Kidney (tissue), 13 donors: ENCODE measurements at regions not wholly inside any gene's neighbourhood (a gene's known extent, or its start where the extent isn't known, plus 50 kb on each side); places are given as distances from the start of the nearest gene placed in this dataset.

Experiments used
- DNase-seq, 5 donors: peaks; one replicate each; pipeline ENCODE4 v3.0.0-alpha.2; 2013 to 2020
- FAIRE-seq: peaks from 2 replicates; lab custom pipeline; 2012; peaks lifted over from hg19 to GRCh38; lab: Jason Lieb, UNC
- H3K27ac ChIP-seq, 2 donors: one replicate each; pipeline ENCODE4 v1.7.0; 2013; ENCODE audit warnings: low read depth in 2 of 2, low read length in 2 of 2, inconsistent platforms in 1 of 2
- H3K27me3 ChIP-seq: one replicate; pipeline ENCODE4 v1.7.1; 2013; ENCODE audit warnings: low read length, inconsistent platforms; ENCODE audit not compliant: control insufficient read depth, insufficient read depth
- H3K36me3 ChIP-seq, 3 donors: one replicate each; pipeline versions ENCODE4 v1.7.0 to v1.7.1; 2013; ENCODE audit warnings: low read length in 3 of 3, control low read depth in 1 of 3, inconsistent platforms in 1 of 3; ENCODE audit not compliant: insufficient read depth in 3 of 3, control insufficient read depth in 2 of 3
- H3K4me1 ChIP-seq, 3 donors: one replicate each; pipeline versions ENCODE4 v1.7.0 to v1.7.1; 2013; ENCODE audit warnings: low read length in 3 of 3, inconsistent platforms in 1 of 3, low read depth in 1 of 3; ENCODE audit not compliant: control insufficient read depth in 2 of 3, insufficient read depth in 2 of 3
- H3K4me3 ChIP-seq, 3 donors: one replicate each; pipeline versions ENCODE4 v1.7.0 to v1.8.1; 2013; ENCODE audit warnings: low read length in 3 of 3, control low read depth in 1 of 3, inconsistent platforms in 1 of 3
- H3K9ac ChIP-seq, 3 donors: one replicate each; pipeline versions ENCODE4 v1.7.0 to v1.7.1; 2013; ENCODE audit warnings: low read length in 3 of 3, control low read depth in 1 of 3, inconsistent platforms in 1 of 3
- H3K9me3 ChIP-seq, 3 donors: one replicate each; pipeline versions ENCODE4 v1.7.0 to v1.7.1; 2013; ENCODE audit warnings: low read length in 3 of 3, control low read depth in 1 of 3, inconsistent platforms in 1 of 3; ENCODE audit not compliant: control insufficient read depth in 2 of 3, insufficient read depth in 1 of 3
- intact Hi-C: fragments of 100-400 bp; cut with DNase I; formaldehyde crosslinking; loops from one replicate; pipeline ENCODE4 v1.11.1; 2022
- TF ChIP-seq, protein P1 (sequence below): IDR thresholded peaks from 3 replicates; pipeline ENCODE4 v1.5.1; 2012; ENCODE audit warnings: mild to moderate bottlenecking, moderate library complexity, borderline replicate concordance; ENCODE audit not compliant: insufficient read depth; ENCODE audit errors: extremely low read depth
- donor health status: control.
- donor health status: control.
- donor health status: control.
- donor health status: control.
- donor health status: control.
- donor health status: DM: yes; HTN: yes; CAD: no.
- donor health status: Normal renal cell carcinoma (clear cell type).

DNA sequence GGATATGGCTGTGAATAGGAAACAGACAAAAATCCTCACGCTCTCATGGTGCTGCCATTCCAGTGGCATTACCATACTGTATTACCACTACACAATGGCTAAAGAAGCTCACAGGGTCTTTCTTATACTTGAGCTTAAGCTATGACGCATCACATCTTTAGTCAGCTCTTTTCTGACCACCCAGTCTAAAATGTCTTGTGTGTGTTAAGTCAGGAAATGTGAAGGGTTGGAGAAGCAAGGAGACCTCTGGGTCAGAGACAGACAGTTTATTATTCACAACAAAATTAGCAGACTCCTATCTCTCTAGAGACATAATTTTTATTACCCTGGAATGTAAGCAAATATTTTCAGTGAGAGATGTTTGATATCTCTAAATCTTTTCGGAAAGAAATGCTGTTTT lies 1583.2 kb upstream of the WWC1 start:
- Histone ChIP-seq H3K4me3 (no peak overlapping the region), H3K9me3 (no peaks in the 10 kb centered on the region), H3K27ac (no peak overlapping the region), H3K36me3 (no peaks in the 10 kb centered on the region), H3K9ac (no peak overlapping the region), H3K27me3 (no peaks in the 10 kb centered on the region), H3K4me1 (no peaks in the 10 kb centered on the region)
- FAIRE-seq, result peak; percentile 49
- DNase-seq, result peak in 2 of 5 donors; percentile 12 to 15
- intact Hi-C loops, result no loop called here
- TF ChIP-seq, protein P1, sequence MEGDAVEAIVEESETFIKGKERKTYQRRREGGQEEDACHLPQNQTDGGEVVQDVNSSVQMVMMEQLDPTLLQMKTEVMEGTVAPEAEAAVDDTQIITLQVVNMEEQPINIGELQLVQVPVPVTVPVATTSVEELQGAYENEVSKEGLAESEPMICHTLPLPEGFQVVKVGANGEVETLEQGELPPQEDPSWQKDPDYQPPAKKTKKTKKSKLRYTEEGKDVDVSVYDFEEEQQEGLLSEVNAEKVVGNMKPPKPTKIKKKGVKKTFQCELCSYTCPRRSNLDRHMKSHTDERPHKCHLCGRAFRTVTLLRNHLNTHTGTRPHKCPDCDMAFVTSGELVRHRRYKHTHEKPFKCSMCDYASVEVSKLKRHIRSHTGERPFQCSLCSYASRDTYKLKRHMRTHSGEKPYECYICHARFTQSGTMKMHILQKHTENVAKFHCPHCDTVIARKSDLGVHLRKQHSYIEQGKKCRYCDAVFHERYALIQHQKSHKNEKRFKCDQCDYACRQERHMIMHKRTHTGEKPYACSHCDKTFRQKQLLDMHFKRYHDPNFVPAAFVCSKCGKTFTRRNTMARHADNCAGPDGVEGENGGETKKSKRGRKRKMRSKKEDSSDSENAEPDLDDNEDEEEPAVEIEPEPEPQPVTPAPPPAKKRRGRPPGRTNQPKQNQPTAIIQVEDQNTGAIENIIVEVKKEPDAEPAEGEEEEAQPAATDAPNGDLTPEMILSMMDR, result no peak

DNA sequence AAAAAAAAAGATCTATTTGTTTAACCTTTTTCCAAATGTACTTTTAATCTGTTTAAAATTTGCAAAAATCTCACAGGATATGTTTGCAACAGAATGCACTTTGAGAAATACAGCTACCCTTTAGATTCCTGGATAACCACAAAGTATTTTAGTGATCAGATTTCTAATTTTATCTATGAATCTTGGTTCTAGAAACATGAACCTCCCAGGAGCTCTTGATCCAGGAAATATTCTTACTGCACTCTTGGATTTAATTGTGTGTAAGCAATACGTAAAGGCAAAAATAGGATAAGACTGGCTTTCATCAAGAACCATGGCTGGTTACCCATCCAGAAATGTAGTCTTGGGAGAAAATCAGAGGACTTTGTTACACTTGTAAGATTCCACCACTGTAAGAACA lies 1581.8 kb upstream of the WWC1 start:
- no peaks in the 10 kb centered on the region for H3K9me3 ChIP-seq
- no peaks in the 10 kb centered on the region for H3K36me3 ChIP-seq
- no peak for DNase-seq
- H3K27me3 ChIP-seq, result no peaks in the 10 kb centered on the region
- TF ChIP-seq, protein P1, result no peak
- no peak overlapping the region for H3K27ac ChIP-seq
- no peak overlapping the region for H3K9ac ChIP-seq
- no peaks in the 10 kb centered on the region for H3K4me1 ChIP-seq
- intact Hi-C loops, result no loop called here
- H3K4me3 ChIP-seq, result no peak overlapping the region
- no peak for FAIRE-seq

DNA sequence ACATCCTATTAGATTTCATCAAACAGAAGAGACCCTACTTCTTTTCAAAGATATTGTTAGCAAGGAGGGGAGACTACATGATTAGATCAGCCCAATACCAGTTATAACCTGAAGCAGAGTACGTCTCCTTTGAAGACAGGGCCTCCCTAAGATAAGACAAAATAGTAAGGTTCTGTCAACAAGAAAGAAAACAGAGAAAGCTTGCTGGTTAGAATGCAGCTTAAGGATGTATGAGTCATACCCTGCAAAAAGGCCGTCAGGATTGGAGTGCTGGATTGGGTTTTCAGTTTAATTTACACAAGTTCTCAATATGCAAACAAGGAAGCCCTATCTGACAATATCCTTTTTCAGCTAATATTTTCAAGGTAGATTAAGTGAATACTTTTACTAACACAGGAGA lies 1581.2 kb upstream of the WWC1 start:
- FAIRE-seq, result no peak
- DNase-seq, result no peak

More for the DNA sequence above, 1581.2 kb upstream of the WWC1 start:
- Histone ChIP-seq H3K27me3 (no peaks in the 10 kb centered on the region), H3K9me3 (no peaks in the 10 kb centered on the region), H3K4me3 (no peak overlapping the region), H3K27ac (no peak overlapping the region), H3K36me3 (no peaks in the 10 kb centered on the region), H3K9ac (no peak overlapping the region), H3K4me1 (no peaks in the 10 kb centered on the region)
- TF ChIP-seq, protein P1, result no peak
- intact Hi-C loops, result no loop called here
